Heart left ventricle (tissue), 13 donors: ENCODE measurements at regions not wholly inside any gene's neighbourhood (a gene's known extent, or its start where the extent isn't known, plus 50 kb on each side); places are given as distances from the start of the nearest gene placed in this dataset.

Source experiments
- CTCF ChIP-seq, 12 donors: fragments of 200-600 bp; sonication (generic) in 4 of 12; IDR thresholded peaks; one replicate each; pipeline versions ENCODE4 v1.5.0 to v1.8.0; 2018 to 2022; ENCODE audit warnings: antibody characterized with exemption in 12 of 12, mild to moderate bottlenecking in 5 of 12
- POLR2A ChIP-seq, 2 donors: fragments of 450-650 bp; IDR thresholded peaks; one replicate each; pipeline ENCODE4 v1.6.1; 2017; ENCODE audit warnings: antibody characterized with exemption in 2 of 2, mild to moderate bottlenecking in 2 of 2, moderate library complexity in 2 of 2
- donor health status: ischemic (EF 13 %, LVEDD 7.1; RV severe dilation, severe dysfunction).
- donor health status: DM: no; HTN: yes; CAD: no.
- donor health status: DM: no; HTN: no; CAD: no.
- donor health status: ischemic (EF 25% LVEDD 6.9; RV normal size, moderate dysfunction).
- donor health status: ischemic (EF 25% LVEDD 5.7; RV mildly dilated, moderate dysfunction).
- donor health status: ischemic (EF 35%, LVEDD 5.7; RV mildly dilated, moderate dysfunction).
- donor health status: nonischemic (EF 11% LVEDD 7.7; RV severe dilation, severe dysfunction).
- donor health status: DM: yes; HTN: yes; CAD: no.
- donor health status: PGD.
- donor health status: ischemic (EF 29% LVEDD 5.4; RV normal size, mild dysfunction).
- donor health status: nonischemic (EF 23%, LVEDD 6.1; RV moderate dilation, normal function).

- TF ChIP-seq POLR2A (IDR thresholded peaks at IDR 0.05): no peak
- TF ChIP-seq CTCF (IDR thresholded peaks at IDR 0.05): no peak
Observed at GRCh38 chr10:120360571-120360970, 96.5 kb upstream of the PLPP4 start.
